ENCODE measurements at regions not wholly inside any gene's neighbourhood (a gene's known extent, or its start where the extent isn't known, plus 50 kb on each side); places are given as distances from the start of the nearest gene placed in this dataset.
"Not testable (repeated sequence)": the region's sequence is repeated elsewhere in the genome, so short reads cannot be mapped to it uniquely, and the experiment has no call there.

DNA sequence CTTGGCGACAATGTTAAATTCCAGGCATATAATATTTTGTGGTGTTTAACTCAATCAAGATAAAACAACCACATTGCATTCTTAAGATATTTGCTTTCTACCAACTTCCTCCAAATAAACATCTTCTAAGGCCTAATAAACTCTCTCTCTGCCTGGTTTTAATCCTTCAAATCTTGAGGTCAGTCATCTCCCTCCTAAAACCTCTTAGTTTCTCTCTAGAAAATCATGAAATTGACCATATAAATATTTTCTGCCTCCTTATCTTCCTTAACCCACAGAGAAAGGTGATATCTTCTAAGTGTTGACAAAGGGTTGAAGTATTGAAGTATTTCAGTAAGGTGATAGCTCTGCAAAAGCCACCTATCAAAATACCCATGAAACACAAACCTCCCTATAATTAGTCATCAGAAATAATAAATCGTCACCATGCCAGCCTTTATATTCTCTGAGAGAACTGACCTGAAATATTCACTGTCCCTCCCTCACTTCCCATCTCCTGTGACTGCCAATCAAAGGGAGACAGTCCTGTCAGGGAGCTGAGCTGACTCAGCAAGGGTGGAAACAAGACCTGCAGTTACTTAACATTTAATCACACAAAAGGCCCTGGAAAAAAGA, 1261.1 kb downstream of the ROBO1 start:
- no peak for ATAC-seq
- no peak for DNase-seq (ENCODE audit: missing footprints)
- intact Hi-C loops (cut with DNase I), result no loop called here

DNA sequence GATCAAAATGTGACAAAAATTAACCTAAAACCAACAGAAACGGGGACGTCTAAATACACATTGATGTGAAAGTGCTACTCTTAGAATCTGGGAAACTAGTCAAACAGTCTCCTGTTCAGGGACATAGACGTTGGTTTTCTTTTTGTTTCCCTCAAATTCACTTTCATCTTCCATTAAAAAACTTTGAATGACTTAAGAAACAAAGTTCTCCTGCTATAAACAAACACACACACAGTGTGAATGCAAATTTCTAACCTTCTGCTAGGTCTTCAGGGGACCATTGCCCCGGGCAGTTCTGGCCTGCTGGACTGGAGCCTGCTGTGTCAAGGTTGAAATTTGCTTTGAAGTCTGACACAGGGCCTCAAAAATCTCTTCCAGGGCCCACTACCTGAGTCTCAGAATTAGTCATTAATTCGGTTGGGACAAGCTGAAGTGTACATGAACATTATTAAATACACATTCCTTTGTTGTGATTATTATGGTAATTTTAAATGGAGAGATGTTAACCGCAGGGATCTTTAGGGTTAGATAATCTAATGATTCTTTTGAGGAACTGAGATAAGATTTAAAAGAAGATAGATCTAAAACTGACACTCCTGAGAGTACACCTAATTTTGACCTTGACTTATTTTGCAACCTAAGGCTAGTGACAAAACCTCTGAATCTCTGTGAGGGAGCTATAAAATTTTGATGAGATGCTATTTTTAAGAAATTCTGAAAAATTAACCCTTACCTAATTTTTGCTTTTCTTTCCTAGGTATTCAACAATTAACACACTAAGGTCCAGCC, 1260.4 kb downstream of the ROBO1 start:
- no peak for ATAC-seq

DNA sequence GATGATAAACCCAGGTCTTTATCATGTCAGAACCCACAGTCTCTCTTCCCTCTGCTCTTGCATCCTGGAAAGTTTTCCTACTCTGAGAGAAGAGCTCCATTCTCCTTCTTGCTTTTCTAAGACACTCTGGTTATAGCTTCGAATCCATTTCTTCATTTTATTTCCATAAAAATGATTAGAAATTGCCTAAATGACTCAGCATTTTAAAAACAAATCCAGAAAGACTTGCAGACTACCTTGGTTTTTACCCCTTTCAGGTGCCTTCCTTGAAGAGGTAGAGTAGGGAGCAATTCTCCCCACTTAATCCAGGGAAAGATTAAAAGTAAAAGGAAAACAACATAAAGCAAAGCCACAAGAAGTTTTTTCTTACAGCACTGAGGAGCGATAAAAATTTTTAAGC, 1256.0 kb downstream of the ROBO1 start:
- ATAC-seq (no peak), DNase-seq (ENCODE audit: missing footprints) (no peak)

More for the DNA sequence above, 1260.4 kb downstream of the ROBO1 start:
- no peak for DNase-seq (ENCODE audit: missing footprints)
- intact Hi-C loops (cut with DNase I), result no loop called here

DNA sequence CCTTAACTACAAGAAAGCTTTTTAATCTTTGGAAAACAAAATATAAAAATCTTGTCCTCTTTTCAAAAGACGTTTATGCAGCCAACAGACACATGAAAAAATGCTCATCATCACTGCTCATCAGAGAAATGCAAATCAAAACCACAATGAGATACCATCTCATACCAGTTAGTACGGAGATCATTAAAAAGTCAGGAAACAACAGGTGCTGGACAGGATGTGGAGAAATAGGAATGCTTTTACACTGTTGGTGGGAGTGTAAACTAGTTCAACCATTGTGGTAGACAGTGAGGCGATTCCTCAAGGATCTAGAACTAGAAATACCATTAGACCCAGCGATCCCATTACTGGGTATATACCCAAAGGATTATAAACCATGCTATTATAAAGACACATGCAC, 1255.0 kb downstream of the ROBO1 start:
- ATAC-seq; intact Hi-C loops (cut with DNase I); DNase-seq (ENCODE audit: missing footprints): not testable (repeated sequence)

More for the DNA sequence above, 1256.0 kb downstream of the ROBO1 start:
- intact Hi-C loops (cut with DNase I), result no loop called here

DNA sequence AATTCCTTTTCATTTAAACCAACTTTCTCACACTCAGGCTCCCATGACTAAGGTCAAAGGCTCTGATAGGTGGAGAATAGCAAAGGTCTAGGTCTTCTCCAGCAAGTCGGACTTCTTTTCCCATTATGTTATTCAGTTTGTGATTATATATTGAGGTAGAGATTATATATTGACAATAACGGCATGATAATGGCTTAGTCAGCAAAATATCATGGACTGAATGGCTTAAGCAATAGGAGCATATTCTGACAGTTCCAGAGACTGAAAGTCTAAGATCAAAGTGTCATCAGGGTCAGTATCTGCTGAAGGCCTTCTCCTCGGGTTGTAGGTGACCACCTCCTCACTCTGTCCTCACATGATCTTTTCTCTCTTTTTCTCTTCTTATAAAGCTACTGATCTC, 1251.4 kb downstream of the ROBO1 start:
- no peak for ATAC-seq
- intact Hi-C loops (cut with DNase I), result no loop called here
- no peak for DNase-seq (ENCODE audit: missing footprints)

DNA sequence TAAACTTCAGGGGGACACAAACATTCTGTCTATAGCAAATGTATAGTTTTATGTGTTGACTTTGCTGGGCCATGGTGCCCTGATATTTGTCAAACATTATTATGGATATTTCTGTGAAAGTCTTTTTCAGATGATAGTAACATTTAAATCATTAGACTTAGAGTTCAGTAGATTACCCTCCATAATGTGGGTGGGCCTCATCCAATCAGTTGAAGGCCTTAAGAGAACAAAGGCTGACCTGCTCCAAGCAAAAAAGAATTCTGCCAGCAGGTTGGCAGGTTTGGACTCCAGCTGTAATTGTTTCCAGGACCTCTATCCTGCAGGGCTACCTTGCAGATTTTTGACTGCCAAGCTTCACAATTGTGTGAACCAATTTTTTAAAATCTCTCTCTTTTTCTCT, 1250.9 kb downstream of the ROBO1 start:
- DNase-seq (ENCODE audit: missing footprints), result no peak
- no peak for ATAC-seq
- intact Hi-C loops (cut with DNase I), result no loop called here

DNA sequence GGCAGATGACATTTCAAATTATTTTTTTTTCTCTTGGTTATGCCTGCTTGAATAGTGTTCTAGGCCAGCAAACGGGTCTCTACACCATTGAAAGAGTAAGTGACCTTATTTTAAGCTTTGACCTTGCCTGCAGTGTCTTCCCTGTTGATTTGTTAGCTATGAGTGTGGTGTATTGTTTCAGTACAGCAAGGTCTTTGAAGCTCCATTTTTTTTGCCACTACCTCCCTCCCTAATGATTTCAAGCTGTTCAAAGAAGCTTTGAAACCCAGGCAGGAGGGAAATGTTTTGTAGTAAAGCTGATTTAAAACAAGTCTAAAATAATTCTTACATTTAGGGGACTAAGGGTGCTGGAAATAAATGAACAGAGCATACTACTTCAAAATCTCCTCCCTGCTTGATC, 1249.8 kb downstream of the ROBO1 start:
- ATAC-seq, result no peak

DNA sequence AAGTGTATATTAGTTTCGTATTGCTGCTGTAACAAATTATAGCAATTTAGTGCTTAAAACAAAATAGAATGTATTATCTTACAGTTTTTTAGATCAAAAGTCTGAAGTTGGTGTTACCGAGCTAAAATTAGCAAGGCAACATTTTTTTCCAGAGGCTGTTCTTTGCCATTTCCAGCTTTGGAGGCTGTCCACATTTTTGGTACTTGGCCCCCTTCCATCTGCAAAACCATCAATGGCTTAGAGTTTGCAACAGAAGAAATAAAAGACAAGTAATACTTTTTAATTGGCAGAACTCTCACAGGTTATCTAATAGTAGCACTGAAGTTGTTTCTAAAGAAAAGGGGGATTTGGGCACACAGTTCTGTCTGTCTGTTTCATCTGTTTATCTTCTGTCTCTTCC, 1248.5 kb downstream of the ROBO1 start:
- DNase-seq (ENCODE audit: missing footprints) (no peak), ATAC-seq (no peak)
- intact Hi-C loops (cut with DNase I), result no loop called here

More for the DNA sequence above, 1249.8 kb downstream of the ROBO1 start:
- DNase-seq (ENCODE audit: missing footprints), result no peak
- intact Hi-C loops (cut with DNase I), result no loop called here

DNA sequence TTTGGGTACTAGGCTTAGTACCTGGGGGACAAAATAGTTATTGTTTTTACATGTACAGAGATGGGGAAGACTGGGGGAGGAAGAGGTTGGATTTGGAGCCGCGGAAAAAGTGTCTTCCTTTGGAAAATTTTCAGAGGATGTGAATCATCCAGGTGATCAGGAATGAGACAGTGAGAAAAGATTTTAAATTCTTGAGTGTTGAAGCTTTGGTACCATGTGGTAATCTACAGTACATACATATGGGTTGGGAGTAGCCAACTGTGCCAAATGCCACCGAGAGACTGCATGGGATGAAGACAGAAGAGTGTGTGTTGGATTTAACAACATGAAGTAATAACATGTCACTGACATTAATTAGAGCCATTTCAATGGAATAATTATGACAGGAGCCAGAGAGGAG, 1238.2 kb downstream of the ROBO1 start:
- intact Hi-C loops (cut with DNase I), result loop anchor here (10.0 kb wide), 1 partner anchor 125 kb away; no protein-coding TSS in a partner anchor
- ATAC-seq, result no peak

DNA sequence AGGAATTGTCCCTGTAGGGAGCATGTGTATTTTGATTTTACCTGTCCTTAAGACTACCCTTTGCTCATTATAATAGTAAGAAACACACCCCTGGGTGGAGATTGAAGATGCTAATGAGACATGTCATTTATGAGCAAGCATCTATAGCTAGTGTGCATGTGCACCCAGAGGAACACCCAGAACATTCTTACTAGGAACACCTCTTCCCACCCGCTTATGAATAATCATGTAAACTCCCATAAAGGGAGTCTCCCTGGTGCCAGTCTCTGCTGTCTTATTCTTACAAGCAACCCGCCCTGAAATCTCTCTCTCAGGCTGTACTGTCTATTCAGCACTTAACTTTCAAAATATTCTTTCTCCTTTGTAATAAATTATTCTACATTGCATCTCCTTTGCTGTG, 1227.3 kb downstream of the ROBO1 start:
- no peak for ATAC-seq
- intact Hi-C loops (cut with DNase I), result no loop called here

More for the DNA sequence above, 1238.2 kb downstream of the ROBO1 start:
- DNase-seq (ENCODE audit: missing footprints), result no peak

DNA sequence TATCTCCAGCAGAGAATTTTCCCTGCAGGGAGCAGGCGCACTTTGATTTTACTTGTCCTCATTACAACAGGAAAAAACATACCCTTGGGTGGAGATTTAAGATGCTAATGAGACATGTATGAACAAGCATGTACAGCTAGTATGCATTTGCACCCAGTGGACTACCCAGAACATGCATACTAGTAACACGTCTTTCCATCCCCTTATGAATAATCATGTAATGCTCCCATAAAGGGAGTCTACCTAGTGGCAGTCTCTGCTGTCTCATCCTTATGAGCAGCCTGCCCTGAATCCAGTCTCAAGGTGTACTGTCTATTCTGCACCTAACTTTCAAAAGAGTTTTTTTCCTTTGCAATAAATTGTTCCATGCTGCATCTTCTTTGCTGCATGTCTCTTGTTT, 1222.0 kb downstream of the ROBO1 start:
- DNase-seq (ENCODE audit: missing footprints), result no peak
- no peak for ATAC-seq
- intact Hi-C loops (cut with DNase I), result no loop called here

More for the DNA sequence above, 1227.3 kb downstream of the ROBO1 start:
- no peak for DNase-seq (ENCODE audit: missing footprints)

All from Right ventricle myocardium inferior (tissue), 1 donor.